ENCODE measurements at regions not wholly inside any gene's neighbourhood (a gene's known extent, or its start where the extent isn't known, plus 50 kb on each side); places are given as distances from the start of the nearest gene placed in this dataset.

DNA sequence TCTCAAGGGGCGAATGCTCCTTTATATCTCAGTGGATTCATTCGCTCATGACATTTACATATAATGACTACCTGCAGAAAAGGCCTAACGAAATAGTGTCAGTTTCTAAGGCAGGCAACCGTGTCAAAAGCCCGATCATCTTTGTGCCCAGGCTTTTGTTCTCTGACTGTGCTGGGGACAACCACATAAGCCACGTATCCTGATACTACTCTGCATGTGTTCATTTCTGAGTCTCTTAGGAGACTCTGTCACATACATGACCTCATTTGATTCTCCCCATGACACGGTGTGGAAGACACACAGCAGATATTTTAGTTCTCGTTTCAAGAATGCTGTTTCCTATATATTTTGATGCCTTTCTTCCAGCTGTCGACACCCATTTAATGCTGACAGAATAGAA, 598.5 kb downstream of the BNC2 start:
- no peaks in the 10 kb centered on the region for H3K9me3 Mint-ChIP-seq
- DNase-seq, result no peak
- TF ChIP-seq, protein P1, sequence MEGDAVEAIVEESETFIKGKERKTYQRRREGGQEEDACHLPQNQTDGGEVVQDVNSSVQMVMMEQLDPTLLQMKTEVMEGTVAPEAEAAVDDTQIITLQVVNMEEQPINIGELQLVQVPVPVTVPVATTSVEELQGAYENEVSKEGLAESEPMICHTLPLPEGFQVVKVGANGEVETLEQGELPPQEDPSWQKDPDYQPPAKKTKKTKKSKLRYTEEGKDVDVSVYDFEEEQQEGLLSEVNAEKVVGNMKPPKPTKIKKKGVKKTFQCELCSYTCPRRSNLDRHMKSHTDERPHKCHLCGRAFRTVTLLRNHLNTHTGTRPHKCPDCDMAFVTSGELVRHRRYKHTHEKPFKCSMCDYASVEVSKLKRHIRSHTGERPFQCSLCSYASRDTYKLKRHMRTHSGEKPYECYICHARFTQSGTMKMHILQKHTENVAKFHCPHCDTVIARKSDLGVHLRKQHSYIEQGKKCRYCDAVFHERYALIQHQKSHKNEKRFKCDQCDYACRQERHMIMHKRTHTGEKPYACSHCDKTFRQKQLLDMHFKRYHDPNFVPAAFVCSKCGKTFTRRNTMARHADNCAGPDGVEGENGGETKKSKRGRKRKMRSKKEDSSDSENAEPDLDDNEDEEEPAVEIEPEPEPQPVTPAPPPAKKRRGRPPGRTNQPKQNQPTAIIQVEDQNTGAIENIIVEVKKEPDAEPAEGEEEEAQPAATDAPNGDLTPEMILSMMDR (IDR thresholded peaks at IDR 0.05), result no peak
- no peak overlapping the region for H3K4me3 Mint-ChIP-seq
- no peaks in the 10 kb centered on the region for H3K9me3 ChIP-seq (ENCODE audit: control insufficient read depth, insufficient read depth, low read length)
- ATAC-seq, result no peak
- H3K27ac Mint-ChIP-seq, result no peak overlapping the region
- H3K36me3 ChIP-seq (ENCODE audit: control insufficient read depth, insufficient read depth, low read length), result no peaks in the 10 kb centered on the region
- intact Hi-C loops (cut with micrococcal nuclease), result loop anchor here (10.0 kb wide), 1 partner anchor 63 kb away; no protein-coding TSS in a partner anchor
- peaks cover 0 to 9% of the 10 kb centered on the region in 2 donors for H3K4me1 Mint-ChIP-seq
- no peaks in the 10 kb centered on the region for H3K27me3 ChIP-seq (ENCODE audit: control insufficient read depth, insufficient read depth, low read length)
- no peaks in the 10 kb centered on the region for H3K27me3 Mint-ChIP-seq (ENCODE audit: low read depth in 2 of 2)
- no peak overlapping the region for H3K4me3 ChIP-seq (ENCODE audit: low read length)
- no peak overlapping the region for H3K27ac ChIP-seq (ENCODE audit: low read length)
- no peaks in the 10 kb centered on the region for H3K36me3 Mint-ChIP-seq
- 77% methylated on average over 9 of the region's 9 CpGs for WGBS (ENCODE audit: insufficient coverage)
- H3K4me1 ChIP-seq (ENCODE audit: control insufficient read depth, insufficient read depth, low read length), result no peaks in the 10 kb centered on the region

DNA sequence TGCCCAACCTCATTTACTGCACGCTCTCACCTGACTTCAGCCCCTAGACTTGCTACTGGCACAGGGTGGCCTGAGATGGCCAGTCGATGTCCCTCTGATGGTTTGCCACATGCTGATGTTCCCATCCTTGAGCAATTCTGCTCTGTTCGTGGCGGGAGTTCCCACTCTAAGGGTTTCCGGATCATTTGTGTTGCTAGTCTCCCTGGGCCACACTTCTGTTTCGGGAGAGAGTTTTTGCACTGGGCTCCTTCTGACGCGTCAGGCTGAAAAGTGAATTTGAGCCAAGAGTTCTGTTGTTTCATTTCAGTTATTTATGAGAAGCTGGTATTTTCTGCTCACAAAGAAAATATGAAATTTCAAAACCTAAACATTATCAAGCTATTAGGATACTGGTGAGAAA, 597.7 kb downstream of the BNC2 start:
- Histone ChIP-seq H3K4me1 (ENCODE audit: control insufficient read depth, insufficient read depth, low read length) (no peaks in the 10 kb centered on the region), H3K9me3 (ENCODE audit: control insufficient read depth, insufficient read depth, low read length) (no peaks in the 10 kb centered on the region), H3K27ac (ENCODE audit: low read length) (no peak overlapping the region), H3K36me3 (ENCODE audit: control insufficient read depth, insufficient read depth, low read length) (no peaks in the 10 kb centered on the region), H3K27me3 (ENCODE audit: control insufficient read depth, insufficient read depth, low read length) (no peaks in the 10 kb centered on the region), H3K4me3 (ENCODE audit: low read length) (no peak overlapping the region)
- Mint-ChIP-seq H3K27ac (no peak overlapping the region), H3K4me1 (peaks cover 0 to under 1% of the 10 kb centered on the region in 2 donors), H3K36me3 (no peaks in the 10 kb centered on the region), H3K4me3 (no peak overlapping the region), H3K9me3 (no peaks in the 10 kb centered on the region), H3K27me3 (ENCODE audit: low read depth in 2 of 2) (no peaks in the 10 kb centered on the region)
- ATAC-seq (no peak), DNase-seq (no peak)
- TF ChIP-seq, protein P1 (IDR thresholded peaks at IDR 0.05), result no peak
- WGBS (ENCODE audit: insufficient coverage), result 96% methylated on average over 8 of the region's 8 CpGs
- intact Hi-C loops (cut with micrococcal nuclease), result loop anchor here (10.0 kb wide), 1 partner anchor 62 kb away; no protein-coding TSS in a partner anchor

DNA sequence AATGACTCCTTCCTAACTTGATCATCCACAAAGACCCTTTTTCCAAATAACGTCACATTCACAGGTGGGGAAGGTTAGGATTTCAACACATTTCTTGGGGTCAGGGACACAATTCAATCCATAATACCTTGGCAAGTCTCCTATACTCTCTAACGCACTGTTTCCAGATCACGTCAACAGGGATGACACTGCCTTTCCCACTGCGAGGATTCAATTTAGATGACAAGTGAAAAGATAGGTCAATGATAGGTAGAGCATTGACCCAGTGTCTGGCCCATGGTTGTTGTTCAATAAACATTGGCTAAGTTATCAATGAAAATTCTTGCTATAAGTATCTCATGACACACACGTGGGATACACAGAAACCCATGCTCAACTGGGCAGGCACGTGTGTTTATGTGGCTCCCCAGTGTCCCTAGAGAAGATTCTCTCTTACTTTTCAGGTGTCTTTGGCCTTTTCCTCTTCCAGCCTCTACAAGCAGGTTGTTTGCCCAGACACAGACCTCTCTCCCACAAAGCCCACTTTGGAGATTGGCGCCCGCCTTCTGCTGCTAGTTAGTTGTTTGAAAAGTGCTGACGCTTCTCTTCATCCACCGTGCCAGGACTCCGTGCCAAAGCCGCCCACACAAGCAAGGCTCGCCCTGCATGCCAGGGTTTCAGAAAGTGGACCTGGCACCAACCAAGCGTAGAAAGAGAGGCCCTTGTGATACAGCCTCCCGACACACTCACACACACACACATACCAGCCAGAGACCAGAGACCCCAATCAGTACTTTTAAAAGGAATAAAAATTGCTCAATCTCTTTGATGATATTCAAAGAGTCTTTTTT, 594.5 kb downstream of the BNC2 start:
- H3K27me3 Mint-ChIP-seq (ENCODE audit: low read depth in 2 of 2), result no peaks in the 10 kb centered on the region
- H3K9me3 ChIP-seq (ENCODE audit: control insufficient read depth, insufficient read depth, low read length), result no peaks in the 10 kb centered on the region
- WGBS (ENCODE audit: insufficient coverage), result 94% methylated on average over 15 of the region's 15 CpGs
- DNase-seq, result no peak
- no peaks in the 10 kb centered on the region for H3K9me3 Mint-ChIP-seq
- H3K27me3 ChIP-seq (ENCODE audit: control insufficient read depth, insufficient read depth, low read length), result no peaks in the 10 kb centered on the region
- H3K27ac ChIP-seq (ENCODE audit: low read length), result no peak overlapping the region
- H3K4me3 ChIP-seq (ENCODE audit: low read length), result no peak overlapping the region
- H3K36me3 Mint-ChIP-seq, result no peaks in the 10 kb centered on the region
- no peaks in the 10 kb centered on the region for H3K36me3 ChIP-seq (ENCODE audit: control insufficient read depth, insufficient read depth, low read length)
- H3K27ac Mint-ChIP-seq, result no peak overlapping the region
- no peaks in the 10 kb centered on the region for H3K4me1 ChIP-seq (ENCODE audit: control insufficient read depth, insufficient read depth, low read length)
- ATAC-seq, result no peak
- no peak overlapping the region for H3K4me3 Mint-ChIP-seq
- TF ChIP-seq, protein P1 (IDR thresholded peaks at IDR 0.05), result no peak
- intact Hi-C loops (cut with micrococcal nuclease), result loop anchor here (10.0 kb wide), 1 partner anchor 59 kb away; no protein-coding TSS in a partner anchor
- H3K4me1 Mint-ChIP-seq, result no peaks in the 10 kb centered on the region
